HG03097 (cell line): ENCODE measurements at regions not wholly inside any gene's neighbourhood (a gene's known extent, or its start where the extent isn't known, plus 50 kb on each side); places are given as distances from the start of the nearest gene placed in this dataset.
"Not testable (repeated sequence)": the region's sequence is repeated elsewhere in the genome, so short reads cannot be mapped to it uniquely, and the experiment has no call there.

Experiments
- ATAC-seq: cut with Tn5 transposase; IDR thresholded peaks from one replicate; pipeline ENCODE4 v1.9.1; 2021; ENCODE audit not compliant: unreplicated experiment, low FRiP score

DNA sequence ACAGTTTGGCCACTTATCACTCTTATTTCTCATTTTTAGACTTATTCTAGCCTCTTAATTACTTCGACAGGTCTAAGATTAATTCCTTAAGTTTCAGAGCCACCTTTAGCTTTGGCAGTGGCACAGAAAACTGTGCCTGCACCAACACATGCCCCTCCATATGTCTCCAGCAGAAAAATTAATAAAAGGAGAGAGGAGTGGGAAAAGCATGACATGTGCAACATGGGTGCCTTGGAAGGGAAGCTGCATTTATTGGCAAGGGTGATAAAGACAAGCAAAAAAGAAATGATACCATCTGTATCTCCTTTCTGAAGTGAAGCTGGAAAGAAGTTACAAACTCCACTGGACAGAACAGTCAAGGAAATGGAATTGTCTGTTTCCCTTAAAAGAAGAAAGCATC lies 121.7 kb upstream of the CFAP20DC start:
- ATAC-seq: no peak

DNA sequence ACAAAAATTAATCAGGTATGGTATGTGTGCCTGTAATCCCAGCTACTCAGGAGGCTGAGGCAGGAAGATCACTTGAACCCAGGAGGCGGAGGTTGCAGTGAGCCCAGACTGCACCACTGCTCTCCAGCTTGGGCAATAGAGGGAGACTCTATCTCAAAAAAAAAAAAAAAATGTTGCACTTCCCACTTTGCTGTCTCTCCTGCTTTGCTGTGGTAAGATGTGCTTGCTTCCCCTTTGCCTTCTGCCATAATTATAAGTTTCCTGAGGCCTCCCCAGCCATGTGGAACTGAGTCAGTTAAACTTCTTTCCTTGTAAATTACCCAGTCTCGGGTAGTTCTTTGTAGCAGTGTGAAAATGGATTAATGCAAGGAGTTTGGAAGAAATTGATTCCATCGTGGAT lies 120.3 kb upstream of the CFAP20DC start:
- ATAC-seq: not testable (repeated sequence)

DNA sequence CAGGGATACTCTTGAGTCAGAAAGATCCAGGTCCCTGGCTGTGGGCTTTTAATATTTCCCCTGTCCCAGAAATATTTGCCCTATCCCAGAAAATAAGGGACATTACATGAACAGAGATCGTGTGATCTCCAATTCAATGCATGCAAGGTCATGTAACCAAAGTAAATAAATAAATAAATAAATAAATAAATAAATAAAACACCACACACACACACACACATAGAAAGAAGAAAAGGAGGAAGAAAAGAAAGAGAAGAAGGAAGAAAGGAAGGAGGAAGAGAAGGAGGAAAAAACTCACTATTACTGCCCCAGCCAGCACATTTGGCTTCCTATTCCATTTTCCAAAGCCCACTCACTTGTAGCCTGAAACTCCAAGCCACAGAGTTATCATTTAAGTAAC lies 117.9 kb upstream of the CFAP20DC start:
- no peak for ATAC-seq

DNA sequence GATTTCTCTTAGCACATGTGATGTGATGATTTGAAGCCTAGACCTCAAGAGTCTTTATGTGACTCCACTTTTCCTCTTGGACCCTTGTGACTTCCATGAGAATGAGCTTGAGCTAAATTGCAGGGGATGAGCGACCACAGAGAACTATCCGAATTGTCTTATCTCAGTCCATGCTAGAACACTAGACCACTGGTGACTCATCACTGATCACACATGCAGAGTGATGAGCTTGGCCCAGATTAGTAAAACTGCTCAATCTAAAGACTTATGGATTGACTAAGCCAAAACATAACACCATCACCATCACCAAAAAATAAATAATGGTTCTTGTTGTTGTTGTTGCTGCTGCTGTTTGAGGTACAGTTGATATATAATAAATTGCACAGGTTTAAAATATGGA lies 114.1 kb upstream of the CFAP20DC start:
- no peak for ATAC-seq

DNA sequence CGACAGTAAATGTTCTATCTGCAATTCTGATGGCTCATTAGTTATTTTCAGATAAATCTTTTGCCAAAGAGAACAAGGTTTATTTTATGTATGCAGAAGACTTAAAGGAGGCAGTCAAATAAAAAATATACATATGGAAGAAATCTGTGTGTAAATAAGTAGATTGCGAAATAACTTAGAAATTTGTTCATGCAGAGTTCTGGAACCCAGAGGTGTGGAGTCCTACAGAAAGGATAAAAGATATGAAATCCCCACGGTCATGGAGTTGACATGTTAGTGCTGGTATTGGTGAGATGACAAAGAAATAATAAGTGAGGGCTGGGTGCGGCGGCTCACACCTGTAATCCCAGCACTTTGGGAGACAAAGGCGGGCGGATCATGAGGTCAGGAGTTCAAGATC lies 111.2 kb upstream of the CFAP20DC start:
- ATAC-seq: no peak

DNA sequence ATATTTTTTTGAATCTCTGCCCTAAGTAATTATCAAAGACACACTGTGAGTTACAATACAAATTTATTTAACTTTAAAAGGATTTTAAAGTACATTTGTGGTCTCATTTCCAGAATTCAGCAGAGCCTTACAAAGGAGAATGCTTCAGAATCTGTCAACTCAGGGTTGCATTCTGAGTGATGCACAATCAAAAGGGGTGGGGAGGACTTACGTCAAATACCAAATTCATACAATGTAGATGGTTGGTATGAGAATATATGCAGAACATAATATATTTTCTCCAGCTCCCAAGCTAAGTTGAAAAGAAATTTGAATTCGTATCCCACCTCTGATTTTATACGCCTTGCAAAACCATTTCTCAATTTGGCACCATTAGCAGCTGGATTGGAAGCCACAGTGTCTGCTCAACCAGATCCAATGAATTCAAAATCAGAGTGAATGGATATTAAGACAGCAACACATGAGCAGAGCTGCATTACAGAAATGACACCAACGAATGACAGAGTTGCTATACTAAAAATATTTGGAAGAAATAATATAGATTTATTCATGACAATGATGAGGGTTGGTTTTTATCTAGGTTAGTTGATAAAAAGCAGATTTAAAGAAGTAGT lies 110.4 kb upstream of the CFAP20DC start:
- no peak for ATAC-seq

DNA sequence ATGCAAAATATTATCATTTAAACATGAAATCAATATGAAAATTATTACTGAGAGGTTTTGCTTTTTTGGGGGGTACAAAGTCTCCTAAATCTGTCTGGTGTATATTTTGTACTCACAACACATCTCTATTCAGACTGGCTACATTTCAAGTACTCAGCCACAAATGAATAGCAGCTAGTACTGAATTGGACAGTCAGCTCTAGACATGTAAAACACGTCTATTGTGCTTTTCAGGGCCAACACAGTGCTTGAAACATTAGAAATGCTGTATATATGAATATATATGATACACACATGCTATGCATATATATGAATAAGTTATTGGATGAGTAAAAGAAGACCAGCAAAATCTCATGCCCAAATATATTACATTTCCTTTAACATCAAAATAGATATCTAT lies 103.8 kb upstream of the CFAP20DC start:
- no peak for ATAC-seq

DNA sequence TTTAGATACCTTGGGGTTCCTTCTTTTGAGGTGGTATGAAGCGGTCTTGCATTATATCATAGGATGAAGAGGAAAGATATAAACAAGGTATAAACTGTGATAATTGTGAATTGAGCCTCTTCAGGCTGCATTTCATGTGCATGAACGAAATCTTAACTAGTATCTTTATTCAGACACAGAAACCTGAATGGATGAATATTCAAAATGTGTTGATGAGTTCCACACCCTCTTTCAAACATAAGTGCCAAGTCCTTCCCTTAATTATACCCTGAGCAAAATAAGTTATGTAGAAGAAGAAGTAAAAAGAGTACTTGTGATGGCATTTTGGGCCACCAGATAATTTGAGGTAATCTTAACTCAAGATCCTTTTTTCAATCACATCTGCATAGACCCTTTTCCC lies 103.1 kb upstream of the CFAP20DC start:
- no peak for ATAC-seq

DNA sequence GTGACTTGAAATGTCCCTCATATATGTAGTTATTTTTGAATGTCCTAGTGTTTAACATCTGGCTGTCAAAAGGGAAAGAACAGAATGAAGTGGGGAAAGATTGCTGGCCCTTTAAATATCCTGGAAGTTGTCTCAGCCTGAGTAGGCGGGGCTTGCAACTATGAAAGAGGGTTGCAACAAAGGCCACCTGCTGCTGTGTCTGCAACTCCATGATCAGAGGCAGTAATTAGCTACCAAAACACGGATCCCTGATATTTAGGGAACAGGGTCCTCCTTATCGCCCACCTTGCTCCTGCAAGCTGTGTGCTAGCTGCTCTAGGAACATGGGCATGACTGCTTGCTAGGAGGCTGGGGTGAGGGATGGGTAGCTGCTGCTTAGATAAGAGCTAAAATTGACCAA lies 100.2 kb upstream of the CFAP20DC start:
- ATAC-seq: no peak

DNA sequence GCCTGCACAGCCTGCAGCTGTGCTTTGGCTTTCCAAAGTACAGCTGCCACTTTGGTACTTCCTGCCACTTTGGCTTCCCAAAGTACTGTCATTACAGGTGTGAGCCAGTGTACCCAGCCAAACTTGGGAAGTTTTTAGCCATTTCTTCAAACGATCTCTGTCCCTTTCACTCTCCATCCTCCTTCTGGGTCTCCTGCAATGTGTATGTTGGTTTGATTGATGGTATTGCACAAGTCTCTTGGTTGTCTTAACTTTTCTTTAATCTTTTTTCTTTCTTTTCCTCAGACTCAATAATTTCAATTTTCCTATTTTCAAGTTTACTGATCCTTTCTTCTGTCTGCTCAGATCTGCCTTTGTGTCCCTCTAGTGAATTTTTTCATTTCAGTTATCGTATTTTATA lies 99.3 kb upstream of the CFAP20DC start:
- ATAC-seq: no peak

DNA sequence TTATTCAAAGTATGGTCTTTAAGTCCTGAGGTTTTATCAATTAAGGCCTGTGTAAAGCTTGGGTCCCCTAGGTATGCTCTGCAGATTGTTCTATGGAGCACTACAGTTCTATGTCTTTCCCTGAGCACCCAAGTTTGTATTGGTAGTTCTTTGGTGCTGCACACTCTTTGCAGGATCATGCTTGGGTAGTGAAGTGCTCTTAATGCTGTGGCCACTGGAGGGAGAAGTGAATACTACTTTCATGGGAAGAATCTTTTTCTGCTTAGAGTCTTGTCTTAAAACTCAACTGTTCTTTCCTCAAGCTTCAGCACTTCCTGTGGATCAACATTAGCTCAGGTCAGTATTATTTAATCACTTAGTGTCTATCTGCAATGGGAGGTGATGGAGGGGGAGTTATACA lies 93.6 kb upstream of the CFAP20DC start:
- ATAC-seq: no peak

DNA sequence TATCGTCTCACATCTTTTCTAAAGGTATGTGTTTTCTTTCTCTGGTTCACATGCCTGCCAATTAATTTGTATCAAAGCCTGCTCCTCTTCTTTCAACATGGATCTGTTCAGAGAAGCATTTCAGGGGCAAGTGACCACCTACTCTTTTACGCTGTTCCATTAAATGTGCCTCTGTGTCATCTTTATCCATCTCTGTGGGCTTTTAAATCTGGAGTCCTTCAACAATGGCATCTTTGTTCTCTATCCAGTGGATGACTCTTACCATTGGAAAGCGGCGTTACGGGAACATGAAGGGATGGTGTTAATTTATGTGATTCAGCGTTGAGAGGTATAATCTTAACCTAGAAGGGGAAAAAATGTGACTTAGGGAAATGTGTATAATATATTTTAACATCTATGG lies 92.7 kb upstream of the CFAP20DC start:
- no peak for ATAC-seq

DNA sequence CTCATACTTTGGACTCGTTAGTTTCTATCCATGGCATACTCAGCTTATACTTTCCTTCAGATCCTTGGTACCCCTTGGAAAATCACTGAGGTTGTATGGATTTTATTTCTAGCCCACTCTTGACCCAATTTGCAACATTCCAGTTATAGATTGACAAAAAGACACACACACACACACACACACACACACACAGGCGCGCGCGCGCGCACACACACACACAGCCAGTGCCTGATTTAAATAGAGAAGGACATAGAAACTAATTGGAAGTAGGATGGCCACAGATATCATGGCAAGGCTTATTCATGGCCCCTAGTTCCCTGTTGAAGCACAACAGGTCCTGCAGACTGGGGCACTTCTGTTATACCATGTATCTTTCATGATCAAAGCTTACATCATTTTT lies 89.1 kb upstream of the CFAP20DC start:
- ATAC-seq: no peak

DNA sequence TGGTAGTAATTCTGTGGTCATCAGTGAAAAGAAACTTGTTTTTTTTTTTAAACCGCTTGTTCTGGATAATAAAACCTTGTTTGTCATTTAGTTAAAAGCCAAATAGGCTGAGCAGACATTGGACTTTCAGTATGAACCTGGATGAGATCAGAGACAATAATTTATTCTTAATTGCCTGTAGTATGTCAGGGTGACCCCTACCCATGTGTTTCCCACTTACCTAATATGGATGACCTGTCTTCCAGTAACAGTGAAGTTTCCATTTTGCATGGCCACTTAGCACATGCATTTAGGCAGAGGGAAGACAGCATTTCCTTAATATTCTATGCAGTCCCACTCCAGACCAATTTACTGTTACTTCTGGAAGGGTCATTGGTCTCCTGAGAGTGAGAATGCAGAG lies 87.6 kb upstream of the CFAP20DC start:
- no peak for ATAC-seq

DNA sequence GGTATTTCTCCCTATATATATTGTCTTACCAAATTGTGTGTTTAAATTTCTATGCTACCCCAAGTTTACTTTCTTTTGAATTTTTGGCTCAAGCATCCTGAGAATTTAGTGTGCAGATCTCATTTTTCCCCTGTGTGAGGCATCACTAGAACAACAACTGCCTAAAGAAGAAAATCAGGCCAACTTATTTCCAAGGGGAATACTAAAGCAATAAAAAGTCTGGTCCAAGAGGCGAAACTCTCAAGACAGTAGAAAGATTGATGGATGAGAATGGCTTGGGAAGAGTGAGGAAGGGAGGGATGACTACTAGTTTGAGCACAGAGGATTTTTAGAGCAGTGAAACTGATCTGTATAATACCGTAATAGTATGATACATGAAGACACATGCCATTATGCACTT lies 86.3 kb upstream of the CFAP20DC start:
- no peak for ATAC-seq

DNA sequence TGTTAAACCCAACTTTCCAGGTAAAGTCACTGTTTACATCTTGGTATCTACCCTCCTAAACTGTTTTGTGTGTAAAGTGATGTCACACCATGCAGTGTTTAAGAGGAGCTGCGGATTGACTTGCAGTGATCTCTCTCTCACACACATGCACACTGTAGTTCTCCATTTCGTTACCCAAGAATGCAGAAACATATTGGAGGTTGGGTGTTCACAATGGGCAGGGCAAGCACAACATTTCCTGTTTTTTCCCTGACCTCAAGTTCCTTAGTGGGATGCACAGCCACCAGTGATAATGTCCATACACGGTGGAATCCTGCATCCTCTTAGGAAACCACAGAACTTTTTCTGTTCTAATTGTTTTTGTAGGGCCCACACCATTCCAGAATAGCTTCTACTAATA lies 85.3 kb upstream of the CFAP20DC start:
- ATAC-seq: no peak

DNA sequence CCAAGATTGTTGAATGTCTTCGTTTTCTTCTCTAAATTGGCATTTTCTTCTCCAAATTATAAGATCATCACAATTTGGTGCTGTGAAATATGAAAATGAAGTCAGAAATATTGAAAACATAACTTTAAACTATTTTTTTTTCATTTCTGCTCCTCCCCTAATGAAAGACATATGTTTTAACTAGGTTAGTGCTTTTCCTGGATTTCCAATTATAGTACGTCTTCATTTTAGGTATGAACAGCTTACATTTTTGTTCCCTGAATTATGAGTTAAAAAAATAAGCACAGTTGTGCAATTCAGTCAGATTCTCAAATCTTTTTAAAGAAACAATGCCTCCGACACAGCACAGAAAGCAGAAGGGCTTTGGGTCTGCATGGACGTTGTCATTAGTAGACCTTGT lies 83.5 kb upstream of the CFAP20DC start:
- no peak for ATAC-seq

DNA sequence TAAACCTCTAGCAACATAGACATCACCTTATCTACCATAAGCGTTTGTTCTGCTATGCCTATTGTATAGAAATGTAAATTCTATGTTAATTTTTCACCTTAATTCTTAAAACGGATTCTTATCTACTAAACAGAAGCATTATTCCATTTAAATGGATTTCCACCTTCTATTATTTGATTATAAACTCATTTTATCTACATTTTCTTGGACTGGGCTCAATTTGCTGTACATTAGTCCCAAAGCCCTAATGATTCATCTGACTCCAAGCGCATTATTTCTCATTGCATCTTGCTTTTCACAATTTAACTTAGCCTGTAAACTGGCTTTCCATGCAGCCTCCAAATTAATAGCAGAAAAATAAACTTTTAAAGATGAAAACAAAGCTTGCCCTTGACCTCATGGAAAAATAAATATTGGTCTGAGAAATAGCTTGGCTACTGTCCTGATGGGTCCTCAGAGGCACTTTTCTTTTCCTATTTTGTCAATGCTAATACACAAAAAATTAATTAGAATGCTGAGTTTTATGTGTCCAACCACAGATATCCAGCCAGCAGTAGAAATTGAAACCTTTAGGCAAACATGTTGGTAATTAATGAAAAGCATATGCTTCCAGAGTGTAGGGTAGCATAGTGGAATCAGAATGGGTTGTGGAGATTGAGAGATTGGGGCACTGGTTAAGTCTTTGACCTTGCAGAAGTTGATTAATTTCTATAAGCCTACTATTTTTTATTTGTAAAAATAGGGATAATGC lies 81.4 kb upstream of the CFAP20DC start:
- ATAC-seq: no peak

DNA sequence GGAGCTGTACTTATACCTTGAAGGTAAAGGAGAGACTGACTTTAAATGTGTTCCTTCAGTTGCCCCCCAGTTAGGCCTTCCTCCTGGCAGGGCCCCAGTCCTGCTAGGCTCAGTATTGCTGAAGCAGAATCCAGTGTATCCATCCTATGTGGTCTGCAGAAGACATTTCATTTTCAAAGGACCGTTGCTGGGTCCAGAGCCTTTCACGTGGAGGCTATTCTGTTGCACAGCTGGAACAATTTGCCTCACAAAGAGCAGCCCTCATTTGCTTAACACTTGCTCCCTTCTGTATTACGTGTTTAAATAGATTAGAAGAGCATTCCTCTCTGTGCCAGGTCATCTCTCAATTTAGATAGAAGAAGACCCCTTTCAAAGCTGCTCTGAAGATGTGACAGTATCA lies 78.9 kb upstream of the CFAP20DC start:
- no peak for ATAC-seq

DNA sequence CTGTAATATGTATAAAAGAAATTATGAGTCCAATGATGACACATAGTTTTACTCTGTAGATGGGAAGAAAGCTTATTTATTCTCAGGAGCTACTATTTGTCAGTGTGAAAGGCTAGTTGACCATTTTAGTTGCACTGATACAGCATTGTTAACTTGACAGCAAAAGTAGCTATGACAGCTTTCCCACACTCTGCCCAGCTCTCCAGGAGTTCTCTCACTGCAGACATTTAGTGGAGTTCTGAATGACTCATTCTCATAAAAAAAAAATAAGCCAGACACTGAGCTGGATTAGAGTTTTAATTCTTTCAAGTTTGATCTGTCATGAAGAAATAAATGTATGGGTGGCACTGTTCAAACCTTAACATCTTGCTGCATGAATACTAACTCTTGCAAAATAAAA lies 77.2 kb upstream of the CFAP20DC start:
- no peak for ATAC-seq

DNA sequence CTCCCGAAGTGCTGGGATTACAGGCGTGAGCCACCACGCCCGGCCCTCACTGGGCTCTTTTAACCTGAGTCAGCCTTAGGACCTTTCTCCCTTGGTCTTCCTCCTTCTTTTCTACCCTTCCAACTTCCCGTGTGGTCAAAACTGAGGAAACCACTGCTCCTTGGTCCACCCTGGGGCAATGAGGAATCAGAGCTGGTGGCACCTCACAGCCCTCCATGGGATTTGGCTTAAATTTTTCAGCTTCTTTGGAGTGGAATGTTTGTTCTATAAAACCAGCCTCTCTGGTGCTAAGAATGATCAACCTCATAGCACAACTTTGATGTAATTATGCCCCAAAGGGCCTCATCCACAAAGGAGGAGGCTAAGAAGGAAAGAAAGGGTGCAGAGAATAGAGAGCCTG lies 76.6 kb upstream of the CFAP20DC start:
- no peak for ATAC-seq

DNA sequence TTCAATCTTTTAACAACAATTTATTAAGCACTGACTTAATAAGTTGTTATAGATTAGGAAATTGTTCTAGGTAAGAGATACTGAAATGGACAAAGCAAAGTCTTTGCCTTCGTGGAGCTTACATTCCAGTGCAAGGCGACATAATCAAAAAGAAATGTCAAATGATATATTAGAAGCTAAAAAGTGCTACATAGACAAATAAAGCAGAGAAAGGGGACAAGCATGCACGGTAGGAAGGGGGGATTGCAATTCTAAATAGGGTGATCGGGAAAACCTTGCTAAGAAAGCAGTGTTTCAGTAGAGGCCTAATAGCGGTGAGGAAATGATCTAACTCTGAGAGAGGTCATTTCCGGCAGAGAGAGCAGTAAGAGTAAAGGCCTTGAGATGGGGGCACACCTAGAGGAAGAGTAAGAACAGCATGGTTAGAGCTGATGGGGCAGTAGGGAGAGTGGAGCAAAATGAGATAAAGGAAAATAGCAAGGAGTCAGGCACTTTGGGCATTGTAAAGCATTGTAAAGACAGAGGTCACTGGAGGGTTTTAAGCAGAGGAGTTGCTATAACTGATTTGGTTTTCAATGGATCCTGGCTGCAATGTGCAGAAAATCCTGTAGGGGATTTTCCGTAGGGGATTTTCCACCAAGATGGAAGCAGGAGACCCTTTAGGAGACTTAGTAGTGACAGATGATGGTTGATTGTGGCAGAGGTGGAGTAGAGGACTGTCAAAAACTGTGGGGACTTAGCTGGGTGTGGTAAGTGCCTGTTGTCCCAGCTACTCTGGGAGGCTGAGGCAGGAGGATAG lies 71.7 kb upstream of the CFAP20DC start:
- ATAC-seq: no peak
